ENCODE measurements at regions not wholly inside any gene's neighbourhood (a gene's known extent, or its start where the extent isn't known, plus 50 kb on each side); places are given as distances from the start of the nearest gene placed in this dataset.

- H3K27me3 Mint-ChIP-seq = no peaks in the 10 kb centered on the region
- no peak for ATAC-seq (replicated peaks)
- H3K9me3 Mint-ChIP-seq = no peaks in the 10 kb centered on the region
- H3K4me3 Mint-ChIP-seq = no peak overlapping the region
- H3K4me1 Mint-ChIP-seq = no peaks in the 10 kb centered on the region
- no peaks in the 10 kb centered on the region for H3K36me3 Mint-ChIP-seq
- H3K27ac Mint-ChIP-seq = no peak overlapping the region
- DNase-seq = no peak
Measured at GRCh38 chr2:78427170-78427569, 598.3 kb upstream of the REG3G start.

GRCh38 chr2:78431241-78431640 lies 594.3 kb upstream of the REG3G start:
- ATAC-seq (replicated peaks) (no peak), DNase-seq (no peak)
- Mint-ChIP-seq H3K27me3 (no peaks in the 10 kb centered on the region), H3K4me3 (no peak overlapping the region), H3K9me3 (no peaks in the 10 kb centered on the region), H3K36me3 (no peaks in the 10 kb centered on the region), H3K4me1 (no peaks in the 10 kb centered on the region), H3K27ac (no peak overlapping the region)

- no peak for DNase-seq
- ATAC-seq (replicated peaks) = no peak
- H3K27ac Mint-ChIP-seq = no peak overlapping the region
- H3K27me3 Mint-ChIP-seq = no peaks in the 10 kb centered on the region
- H3K9me3 Mint-ChIP-seq = peaks cover 3 to 4% of the 10 kb centered on the region in 2 donors
- no peaks in the 10 kb centered on the region for H3K36me3 Mint-ChIP-seq
- H3K4me1 Mint-ChIP-seq = no peaks in the 10 kb centered on the region
- no peak overlapping the region for H3K4me3 Mint-ChIP-seq
Measured at GRCh38 chr2:78439122-78439521, 586.4 kb upstream of the REG3G start.

- no peaks in the 10 kb centered on the region for H3K36me3 Mint-ChIP-seq
- no peaks in the 10 kb centered on the region for H3K9me3 Mint-ChIP-seq
- no peak overlapping the region for H3K27ac Mint-ChIP-seq
- DNase-seq (no peak), ATAC-seq (replicated peaks) (no peak)
- no peak overlapping the region for H3K4me3 Mint-ChIP-seq
- H3K27me3 Mint-ChIP-seq = no peaks in the 10 kb centered on the region
- no peaks in the 10 kb centered on the region for H3K4me1 Mint-ChIP-seq
Measured at GRCh38 chr2:78455586-78455985, 569.9 kb upstream of the REG3G start.

- Mint-ChIP-seq H3K4me1 (no peaks in the 10 kb centered on the region), H3K27ac (no peak overlapping the region), H3K27me3 (no peaks in the 10 kb centered on the region), H3K4me3 (no peak overlapping the region), H3K9me3 (no peaks in the 10 kb centered on the region), H3K36me3 (no peaks in the 10 kb centered on the region)
- DNase-seq (no peak), ATAC-seq (replicated peaks) (no peak)
Measured at GRCh38 chr2:78457269-78457668, 568.2 kb upstream of the REG3G start.

- DNase-seq (no peak), ATAC-seq (replicated peaks) (no peak)
- Mint-ChIP-seq H3K4me1 (no peaks in the 10 kb centered on the region), H3K27ac (no peak overlapping the region), H3K4me3 (no peak overlapping the region), H3K27me3 (no peaks in the 10 kb centered on the region), H3K9me3 (no peaks in the 10 kb centered on the region), H3K36me3 (no peaks in the 10 kb centered on the region)
Measured at GRCh38 chr2:78465707-78466106, 559.8 kb upstream of the REG3G start.

GRCh38 chr2:78476619-78477229 lies 548.8 kb upstream of the REG3G start:
- Mint-ChIP-seq H3K27me3 (no peaks in the 10 kb centered on the region), H3K36me3 (no peaks in the 10 kb centered on the region), H3K4me3 (no peak overlapping the region), H3K27ac (no peak overlapping the region), H3K9me3 (peaks cover 0 to 8% of the 10 kb centered on the region in 2 donors), H3K4me1 (no peaks in the 10 kb centered on the region)
- DNase-seq (no peak), ATAC-seq (replicated peaks) (no peak)

- Mint-ChIP-seq H3K27me3 (no peaks in the 10 kb centered on the region), H3K27ac (no peak overlapping the region), H3K36me3 (no peaks in the 10 kb centered on the region), H3K4me3 (no peak overlapping the region), H3K9me3 (peaks cover 0 to 4% of the 10 kb centered on the region in 2 donors), H3K4me1 (no peaks in the 10 kb centered on the region)
- DNase-seq (no peak), ATAC-seq (replicated peaks) (no peak)
Measured at GRCh38 chr2:78486565-78486964, 538.9 kb upstream of the REG3G start.

- peaks cover 12 to 13% of the 10 kb centered on the region in 2 donors for H3K9me3 Mint-ChIP-seq
- no peaks in the 10 kb centered on the region for H3K27me3 Mint-ChIP-seq
- no peaks in the 10 kb centered on the region for H3K4me1 Mint-ChIP-seq
- no peak overlapping the region for H3K27ac Mint-ChIP-seq
- ATAC-seq (replicated peaks) (no peak), DNase-seq (no peak)
- H3K4me3 Mint-ChIP-seq = no peak overlapping the region
- no peaks in the 10 kb centered on the region for H3K36me3 Mint-ChIP-seq
Measured at GRCh38 chr2:78498125-78498524, 527.4 kb upstream of the REG3G start.

- ATAC-seq (replicated peaks) (no peak), DNase-seq (no peak)
- H3K36me3 Mint-ChIP-seq = no peaks in the 10 kb centered on the region
- no peaks in the 10 kb centered on the region for H3K4me1 Mint-ChIP-seq
- H3K9me3 Mint-ChIP-seq = peaks cover 4 to 21% of the 10 kb centered on the region in 2 donors
- no peak overlapping the region for H3K27ac Mint-ChIP-seq
- no peaks in the 10 kb centered on the region for H3K27me3 Mint-ChIP-seq
- H3K4me3 Mint-ChIP-seq = no peak overlapping the region
Measured at GRCh38 chr2:78506301-78506700, 519.2 kb upstream of the REG3G start.

- H3K27me3 Mint-ChIP-seq = no peaks in the 10 kb centered on the region
- no peak for DNase-seq
- no peak overlapping the region for H3K27ac Mint-ChIP-seq
- ATAC-seq (replicated peaks) = no peak
- no peaks in the 10 kb centered on the region for H3K9me3 Mint-ChIP-seq
- H3K36me3 Mint-ChIP-seq = no peaks in the 10 kb centered on the region
- H3K4me3 Mint-ChIP-seq = no peak overlapping the region
- no peaks in the 10 kb centered on the region for H3K4me1 Mint-ChIP-seq
Measured at GRCh38 chr2:78521938-78522337, 503.6 kb upstream of the REG3G start.

- no peak overlapping the region for H3K4me3 Mint-ChIP-seq
- no peaks in the 10 kb centered on the region for H3K9me3 Mint-ChIP-seq
- DNase-seq (no peak), ATAC-seq (replicated peaks) (no peak)
- no peak overlapping the region for H3K27ac Mint-ChIP-seq
- no peaks in the 10 kb centered on the region for H3K4me1 Mint-ChIP-seq
- no peaks in the 10 kb centered on the region for H3K27me3 Mint-ChIP-seq
- no peaks in the 10 kb centered on the region for H3K36me3 Mint-ChIP-seq
Measured at GRCh38 chr2:78532762-78533379, 492.6 kb upstream of the REG3G start.

- DNase-seq = no peak
- no peaks in the 10 kb centered on the region for H3K27me3 Mint-ChIP-seq
- peaks cover 0 to 3% of the 10 kb centered on the region in 2 donors for H3K9me3 Mint-ChIP-seq
- no peak overlapping the region for H3K4me3 Mint-ChIP-seq
- no peak for ATAC-seq (replicated peaks)
- H3K4me1 Mint-ChIP-seq = no peaks in the 10 kb centered on the region
- no peak overlapping the region for H3K27ac Mint-ChIP-seq
- no peaks in the 10 kb centered on the region for H3K36me3 Mint-ChIP-seq
Measured at GRCh38 chr2:78535395-78535794, 490.1 kb upstream of the REG3G start.

- H3K4me3 Mint-ChIP-seq = no peak overlapping the region
- no peaks in the 10 kb centered on the region for H3K27me3 Mint-ChIP-seq
- DNase-seq (no peak), ATAC-seq (replicated peaks) (no peak)
- H3K4me1 Mint-ChIP-seq = no peaks in the 10 kb centered on the region
- peaks cover 6 to 11% of the 10 kb centered on the region in 2 donors for H3K9me3 Mint-ChIP-seq
- H3K27ac Mint-ChIP-seq = no peak overlapping the region
- no peaks in the 10 kb centered on the region for H3K36me3 Mint-ChIP-seq
Measured at GRCh38 chr2:78538322-78538721, 487.2 kb upstream of the REG3G start.

- H3K27ac Mint-ChIP-seq = no peak overlapping the region
- no peaks in the 10 kb centered on the region for H3K4me1 Mint-ChIP-seq
- H3K27me3 Mint-ChIP-seq = no peaks in the 10 kb centered on the region
- H3K4me3 Mint-ChIP-seq = no peak overlapping the region
- no peaks in the 10 kb centered on the region for H3K36me3 Mint-ChIP-seq
- no peak for DNase-seq
- peaks cover 6 to 11% of the 10 kb centered on the region in 2 donors for H3K9me3 Mint-ChIP-seq
- ATAC-seq (replicated peaks) = no peak
Measured at GRCh38 chr2:78540255-78540654, 485.2 kb upstream of the REG3G start.

Measured in stimulated activated naive B cell treated with anti-CD40 and anti-IgM and Interleukin-4, amounts not matched to agents 10 μg/mL and 1 μg/mL and 100 μg/mL, for 72 hours (primary cell).